Neutrophil (primary cell): ENCODE measurements at regions not wholly inside any gene's neighbourhood (a gene's known extent, or its start where the extent isn't known, plus 50 kb on each side); places are given as distances from the start of the nearest gene placed in this dataset.

Experiments used
- H3K27ac ChIP-seq: fragments of 200-600 bp; sonication (generic); 2 replicates; pipeline ENCODE4 v1.5.1; 2016; ENCODE audit warnings: mild to moderate bottlenecking, moderate library complexity
- H3K27me3 ChIP-seq: fragments of 200-600 bp; sonication (generic); 2 replicates; pipeline ENCODE4 v1.6.0; 2016; ENCODE audit warnings: mild to moderate bottlenecking
- H3K36me3 ChIP-seq: fragments of 200-600 bp; sonication (generic); 2 replicates; pipeline ENCODE4 v1.5.1; 2017
- H3K4me1 ChIP-seq, 2 experiments: fragments of 200-600 bp in 1 of 2; sonication (generic) in 1 of 2; 1 replicate in 1 of 2; 2 replicates in 1 of 2; pipeline versions ENCODE4 v1.5.1 to v1.6.1; 2013 to 2016; ENCODE audit warnings: low read depth in 1 of 2, low read length in 1 of 2, mild to moderate bottlenecking in 1 of 2, moderate library complexity in 1 of 2; ENCODE audit not compliant: control insufficient read depth in 1 of 2, insufficient read depth in 1 of 2
- H3K4me3 ChIP-seq, 2 experiments: fragments of 200-600 bp in 1 of 2; sonication (generic) in 1 of 2; 1 replicate in 1 of 2; 2 replicates in 1 of 2; pipeline ENCODE4 v1.5.1; 2013 to 2016; ENCODE audit warnings: low read depth in 1 of 2, low read length in 1 of 2, mild to moderate bottlenecking in 1 of 2, moderate library complexity in 1 of 2
- H3K9me3 ChIP-seq: fragments of 200-600 bp; sonication (generic); 2 replicates; pipeline ENCODE4 v1.5.1; 2016
- CTCF ChIP-seq: fragments of 200-600 bp; sonication (generic); IDR thresholded peaks from 2 replicates; pipeline ENCODE4 v1.5.1; 2016; ENCODE audit warnings: antibody characterized with exemption

- H3K4me1 ChIP-seq = no peaks in the 10 kb centered on the region
- TF ChIP-seq CTCF = no peak
Measured at GRCh38 chr13:26914624-26915023, 154.0 kb upstream of the GPR12 start.

GRCh38 chr13:26914148-26914547, 153.6 kb upstream of the GPR12 start:
- TF ChIP-seq CTCF = no peak
- Histone ChIP-seq H3K27me3 (peaks cover 11% of the 10 kb centered on the region), H3K9me3 (no peaks in the 10 kb centered on the region), H3K4me1 (no peaks in the 10 kb centered on the region), H3K36me3 (no peaks in the 10 kb centered on the region), H3K27ac (no peak overlapping the region), H3K4me3 (no peak overlapping the region)

More at GRCh38 chr13:26914624-26915023, 154.0 kb upstream of the GPR12 start:
- no peaks in the 10 kb centered on the region for H3K36me3 ChIP-seq
- no peak overlapping the region for H3K27ac ChIP-seq
- H3K4me3 ChIP-seq = no peak overlapping the region
- no peaks in the 10 kb centered on the region for H3K9me3 ChIP-seq
- H3K27me3 ChIP-seq = peaks cover 11% of the 10 kb centered on the region

- peaks cover 21% of the 10 kb centered on the region for H3K27me3 ChIP-seq
Measured at GRCh38 chr13:26910754-26911465, 150.3 kb upstream of the GPR12 start.

GRCh38 chr13:26909477-26909876, 148.9 kb upstream of the GPR12 start:
- no peak for TF ChIP-seq CTCF
- H3K27ac ChIP-seq = no peak overlapping the region
- H3K9me3 ChIP-seq = no peaks in the 10 kb centered on the region
- H3K36me3 ChIP-seq = no peaks in the 10 kb centered on the region
- peaks cover 10% of the 10 kb centered on the region for H3K27me3 ChIP-seq
- H3K4me3 ChIP-seq = no peak overlapping the region
- no peaks in the 10 kb centered on the region for H3K4me1 ChIP-seq

More at GRCh38 chr13:26910754-26911465, 150.3 kb upstream of the GPR12 start:
- TF ChIP-seq CTCF = no peak
- Histone ChIP-seq H3K4me1 (no peaks in the 10 kb centered on the region), H3K4me3 (no peak overlapping the region), H3K27ac (no peak overlapping the region), H3K9me3 (no peaks in the 10 kb centered on the region), H3K36me3 (no peaks in the 10 kb centered on the region)

- Histone ChIP-seq H3K9me3 (no peaks in the 10 kb centered on the region), H3K27me3 (peaks cover 9% of the 10 kb centered on the region), H3K4me3 (no peak overlapping the region), H3K4me1 (no peaks in the 10 kb centered on the region), H3K27ac (no peak overlapping the region), H3K36me3 (no peaks in the 10 kb centered on the region)
- no peak for TF ChIP-seq CTCF
Measured at GRCh38 chr13:26908126-26908525, 147.5 kb upstream of the GPR12 start.
